Activated naive CD8-positive, alpha-beta T cell treated with anti-CD3 and anti-CD28 coated beads, Interleukin-2, amount 10 ng/mL, durations not matched to agents 7 days and 5 days (primary cell): ENCODE measurements at regions not wholly inside any gene's neighbourhood (a gene's known extent, or its start where the extent isn't known, plus 50 kb on each side); places are given as distances from the start of the nearest gene placed in this dataset.
A peak's percentile ranks its signal among the peaks of the same experiment; 100 is the strongest.

ENCODE experiments used
- ATAC-seq: fragments of 150-1000 bp; cut with Tn5 transposase; one replicate; pipeline ENCODE4 v1.10.0; 2021; ENCODE audit warnings: low read depth, moderate library complexity
- POLR2A ChIA-PET: fragments of 350-600 bp; sonication (Branson Sonifier 250); formaldehyde crosslinking; loops from one replicate; lab custom pipeline; 2021; ENCODE audit warnings: antibody characterized with exemption; lab: Charles Lee
- DNase-seq: peaks from one replicate; pipeline ENCODE4 v3.0.0; 2021
- H3K27ac Mint-ChIP-seq: one replicate; pipeline ENCODE4 v1.8.0; 2022; ENCODE audit warnings: mild to moderate bottlenecking, mixed read lengths
- H3K27me3 Mint-ChIP-seq: one replicate; pipeline ENCODE4 v1.8.0; 2022; ENCODE audit warnings: mild to moderate bottlenecking, moderate library complexity, mixed read lengths
- H3K36me3 Mint-ChIP-seq: one replicate; pipeline ENCODE4 v1.8.0; 2021; ENCODE audit warnings: mild to moderate bottlenecking, mixed read lengths
- H3K4me1 Mint-ChIP-seq: one replicate; pipeline ENCODE4 v1.8.0; 2021; ENCODE audit warnings: mixed read lengths
- H3K4me3 Mint-ChIP-seq: one replicate; pipeline ENCODE4 v1.8.0; 2022; ENCODE audit warnings: mild to moderate bottlenecking, moderate library complexity, mixed read lengths
- H3K9me3 Mint-ChIP-seq: one replicate; pipeline ENCODE4 v1.8.0; 2021; ENCODE audit warnings: mixed read lengths

DNA sequence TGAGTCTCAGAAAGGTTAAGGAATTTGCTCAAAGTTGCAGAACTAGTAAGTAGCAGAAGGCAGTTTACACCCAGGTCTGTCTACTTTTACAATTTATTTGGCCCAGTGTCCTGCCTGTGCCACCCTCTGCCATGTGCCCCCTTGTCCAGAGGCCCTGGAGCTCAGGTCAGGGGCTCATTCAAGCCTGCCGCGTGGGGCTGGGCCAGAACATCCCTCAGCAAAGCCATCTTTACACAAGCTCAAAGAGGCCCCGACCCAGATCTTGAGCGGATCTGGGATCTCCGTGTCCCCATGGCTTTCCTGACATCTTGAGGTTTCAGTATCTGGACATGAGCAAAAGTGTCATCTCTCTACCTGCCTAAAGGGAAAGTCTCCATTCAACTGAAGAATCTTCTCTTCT lies 76.4 kb upstream of the VSTM2B start:
- ATAC-seq (no peak), DNase-seq (no peak)
- Mint-ChIP-seq H3K27ac (no peak overlapping the region), H3K4me1 (no peaks in the 10 kb centered on the region), H3K27me3 (peaks cover 5% of the 10 kb centered on the region), H3K4me3 (no peak overlapping the region), H3K9me3 (no peaks in the 10 kb centered on the region), H3K36me3 (no peaks in the 10 kb centered on the region)
- POLR2A ChIA-PET, result no interaction called here

DNA sequence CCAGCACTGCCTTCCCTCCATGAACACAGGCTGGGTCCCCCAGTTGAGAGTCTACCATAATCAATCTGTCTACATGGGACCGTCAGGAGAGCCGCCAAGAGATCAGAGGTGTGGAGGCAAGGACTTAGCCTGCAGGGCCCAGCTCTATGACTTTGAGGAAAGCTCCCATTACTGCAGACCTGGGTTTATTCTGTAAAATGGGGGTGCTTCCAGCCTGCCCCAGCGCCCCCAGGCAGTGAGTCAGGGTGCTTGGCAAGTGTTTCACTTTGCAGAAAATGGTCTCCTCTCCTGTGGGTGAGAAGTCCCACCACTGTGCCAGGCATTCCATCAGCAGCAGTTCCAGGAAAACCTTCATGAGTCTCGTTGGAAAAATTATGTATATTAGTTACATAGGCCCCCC lies 75.5 kb upstream of the VSTM2B start:
- H3K36me3 Mint-ChIP-seq, result no peaks in the 10 kb centered on the region
- H3K4me1 Mint-ChIP-seq, result no peaks in the 10 kb centered on the region
- peaks cover 5% of the 10 kb centered on the region for H3K27me3 Mint-ChIP-seq
- DNase-seq, result no peak
- H3K27ac Mint-ChIP-seq, result no peak overlapping the region
- POLR2A ChIA-PET, result no interaction called here
- no peak overlapping the region for H3K4me3 Mint-ChIP-seq
- no peaks in the 10 kb centered on the region for H3K9me3 Mint-ChIP-seq
- ATAC-seq, result no peak

DNA sequence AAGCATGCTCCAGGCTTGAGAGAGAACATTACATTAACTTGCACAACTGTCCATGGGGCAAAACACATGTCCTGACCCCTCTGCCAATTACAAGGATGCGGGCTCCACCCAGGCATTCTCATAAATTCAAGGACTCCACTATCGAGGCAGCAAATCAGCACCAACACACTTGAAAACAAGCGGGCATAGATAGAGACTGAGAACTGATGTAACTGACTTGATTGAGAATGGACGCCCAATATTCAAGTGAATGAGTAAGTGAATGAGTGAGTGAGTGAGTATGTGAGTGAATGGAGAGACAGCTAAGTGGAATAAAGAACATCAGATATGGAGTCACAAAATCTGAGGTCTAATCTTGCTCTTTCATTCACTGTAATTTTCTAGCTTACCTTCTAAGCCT lies 75.0 kb upstream of the VSTM2B start:
- H3K9me3 Mint-ChIP-seq, result no peaks in the 10 kb centered on the region
- H3K36me3 Mint-ChIP-seq, result no peaks in the 10 kb centered on the region
- DNase-seq, result no peak
- POLR2A ChIA-PET, result no interaction called here
- H3K4me3 Mint-ChIP-seq, result no peak overlapping the region
- ATAC-seq, result no peak
- H3K27ac Mint-ChIP-seq, result no peak overlapping the region
- peaks cover 5% of the 10 kb centered on the region for H3K27me3 Mint-ChIP-seq
- no peaks in the 10 kb centered on the region for H3K4me1 Mint-ChIP-seq

DNA sequence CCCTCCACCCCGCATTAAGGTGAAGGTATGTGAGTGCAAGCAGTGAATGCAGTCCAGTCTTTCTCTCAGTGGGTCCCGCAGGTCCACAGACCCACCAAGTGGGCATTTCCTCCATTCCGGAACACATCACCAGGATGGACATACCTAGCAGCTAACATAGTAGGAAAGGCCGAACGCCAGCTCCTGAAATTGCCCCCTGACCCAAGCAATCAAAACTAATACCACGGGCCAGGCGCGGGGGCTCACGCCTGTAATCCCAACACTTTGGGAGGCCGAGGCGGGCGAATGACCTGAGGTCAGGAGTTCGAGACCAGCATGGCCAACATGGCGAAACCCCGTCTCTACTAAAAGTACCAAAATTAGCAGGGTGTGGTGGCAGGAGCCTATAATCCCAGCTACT lies 71.7 kb upstream of the VSTM2B start:
- Mint-ChIP-seq H3K27me3 (peaks cover 14% of the 10 kb centered on the region), H3K27ac (no peak overlapping the region), H3K4me3 (no peak overlapping the region), H3K9me3 (peaks cover 9% of the 10 kb centered on the region), H3K36me3 (no peaks in the 10 kb centered on the region), H3K4me1 (no peaks in the 10 kb centered on the region)
- POLR2A ChIA-PET, result no interaction called here
- ATAC-seq (no peak), DNase-seq (no peak)

DNA sequence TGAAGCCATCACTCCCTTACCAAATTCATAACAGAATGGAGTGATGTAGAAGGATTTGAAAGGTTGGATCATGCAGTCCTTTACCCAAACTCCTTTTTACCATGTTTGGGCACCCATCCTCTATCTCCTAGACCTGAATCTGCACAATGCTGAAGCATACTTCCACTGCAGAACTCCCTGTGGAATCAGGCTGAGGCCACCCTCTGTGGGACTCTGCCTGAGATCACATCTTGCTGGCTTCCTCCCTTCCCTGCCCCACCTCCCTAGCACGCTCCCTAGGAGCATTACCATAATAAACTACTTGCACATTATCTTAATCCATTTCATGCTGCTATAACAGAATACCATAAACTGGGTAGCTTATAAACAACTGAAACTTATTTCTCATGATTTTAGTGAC lies 68.4 kb upstream of the VSTM2B start:
- no peak for ATAC-seq
- no peak overlapping the region for H3K4me3 Mint-ChIP-seq
- no peaks in the 10 kb centered on the region for H3K36me3 Mint-ChIP-seq
- peaks cover 9% of the 10 kb centered on the region for H3K9me3 Mint-ChIP-seq
- no peaks in the 10 kb centered on the region for H3K4me1 Mint-ChIP-seq
- H3K27me3 Mint-ChIP-seq, result peaks cover 14% of the 10 kb centered on the region
- POLR2A ChIA-PET, result no interaction called here
- H3K27ac Mint-ChIP-seq, result no peak overlapping the region
- DNase-seq, result no peak

- Mint-ChIP-seq H3K4me3 (no peak overlapping the region), H3K27ac (no peak overlapping the region), H3K9me3 (no peaks in the 10 kb centered on the region), H3K36me3 (no peaks in the 10 kb centered on the region), H3K4me1 (no peaks in the 10 kb centered on the region), H3K27me3 (peaks cover 32% of the 10 kb centered on the region)
- ATAC-seq, result peak; percentile 60
- no peak for DNase-seq
- POLR2A ChIA-PET, result no interaction called here
Observed at GRCh38 chr19:29467824-29468401, 57.9 kb upstream of the VSTM2B start.

- Mint-ChIP-seq H3K4me3 (no peak overlapping the region), H3K4me1 (no peaks in the 10 kb centered on the region), H3K27ac (no peak overlapping the region), H3K36me3 (no peaks in the 10 kb centered on the region), H3K9me3 (no peaks in the 10 kb centered on the region), H3K27me3 (peaks cover 10% of the 10 kb centered on the region)
- ATAC-seq, result no peak
- no peak for DNase-seq
- POLR2A ChIA-PET, result no interaction called here
Observed at GRCh38 chr19:29475469-29475868, 50.3 kb upstream of the VSTM2B start.
